ENCODE measurements at regions not wholly inside any gene's neighbourhood (a gene's known extent, or its start where the extent isn't known, plus 50 kb on each side); places are given as distances from the start of the nearest gene placed in this dataset.

GRCh38 chr13:97135883-97136282, 86.2 kb upstream of the MBNL2 start:
- no peak for DNase-seq (ENCODE audit: low spot score)

DNA sequence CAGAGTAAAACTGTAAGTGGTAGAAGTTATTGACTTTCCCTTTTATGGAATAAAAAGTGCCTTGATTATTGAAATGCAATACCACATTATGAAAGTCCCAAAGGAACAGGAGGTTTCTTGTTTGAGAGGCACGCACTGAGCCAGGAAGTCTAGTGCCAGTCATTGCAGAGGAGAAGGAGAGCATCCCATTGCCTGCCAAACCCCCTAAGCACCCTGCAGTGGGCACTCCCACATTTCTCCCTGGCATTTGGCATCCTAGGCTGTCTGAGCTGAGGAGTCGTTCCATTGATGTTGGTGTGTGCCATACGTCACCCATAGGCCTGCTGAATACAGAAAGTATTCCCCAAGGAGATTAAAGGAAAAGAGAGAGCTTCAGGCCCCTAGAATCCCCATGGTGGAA, 85.7 kb upstream of the MBNL2 start:
- no peak for DNase-seq (ENCODE audit: low spot score)

GRCh38 chr13:97139691-97140090, 82.4 kb upstream of the MBNL2 start:
- no peak for DNase-seq (ENCODE audit: low spot score)

DNA sequence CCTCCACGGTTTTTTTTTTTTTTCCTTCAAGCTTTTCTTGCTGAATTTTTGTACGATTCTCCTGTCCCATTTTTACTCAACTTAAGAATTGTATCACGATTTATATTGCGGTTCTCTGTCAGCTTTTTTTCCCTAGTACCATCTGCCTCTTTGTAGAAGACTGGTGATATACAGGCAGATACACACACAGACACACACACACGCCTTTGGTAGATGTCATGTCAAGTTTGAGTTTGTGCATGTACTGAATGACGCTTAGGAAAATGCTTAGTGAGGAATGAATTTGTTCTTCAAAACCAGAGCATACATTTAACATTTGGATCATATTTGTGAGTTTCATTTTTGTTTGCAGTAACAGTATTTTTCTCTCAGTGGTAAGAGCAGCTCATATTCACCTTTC, 82.0 kb upstream of the MBNL2 start:
- no peak for DNase-seq (ENCODE audit: low spot score)

DNA sequence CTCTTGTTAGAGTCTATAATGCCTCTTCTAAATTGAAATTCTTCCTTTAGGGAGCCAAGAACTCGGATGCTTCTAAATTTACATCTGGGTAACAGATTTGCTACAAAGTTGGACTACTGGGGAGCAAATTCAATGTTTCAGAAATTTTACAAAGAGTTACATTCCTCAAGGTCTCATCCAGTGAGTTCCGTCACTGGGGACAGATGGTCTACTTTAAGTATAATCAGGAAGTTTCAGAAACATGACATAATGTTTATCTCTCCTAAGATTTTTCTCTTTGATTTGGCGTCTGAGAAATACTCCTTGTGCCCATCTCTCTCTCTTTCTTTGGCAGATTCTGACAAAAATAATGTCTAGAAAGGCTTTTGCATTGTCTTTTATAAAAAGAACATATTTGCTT, 81.5 kb upstream of the MBNL2 start:
- DNase-seq (ENCODE audit: low spot score) = no peak

GRCh38 chr13:97141097-97141496, 81.0 kb upstream of the MBNL2 start:
- no peak for DNase-seq (ENCODE audit: low spot score)

- peak; percentile 88 for DNase-seq (ENCODE audit: low spot score)
Observed at GRCh38 chr13:97141564-97142005, 80.5 kb upstream of the MBNL2 start.

DNA sequence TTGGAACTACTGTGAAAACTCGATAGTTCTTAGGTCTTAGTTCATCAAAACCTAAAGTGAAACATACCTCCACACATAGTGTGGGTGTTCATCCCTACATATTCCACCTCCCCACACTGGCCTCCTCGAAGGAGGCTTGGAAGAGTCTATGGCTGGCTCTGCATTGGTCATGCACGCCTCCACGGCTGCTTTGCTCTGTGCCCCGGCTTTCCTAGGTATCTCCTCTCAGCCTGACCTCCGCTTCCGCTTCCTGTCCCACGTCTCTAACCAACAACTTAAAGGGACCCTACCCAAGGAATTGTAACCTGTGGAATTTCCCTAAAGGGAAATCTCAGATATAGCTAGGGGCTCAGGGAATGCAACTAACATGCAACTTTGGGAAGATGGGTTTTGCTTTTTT, 79.7 kb upstream of the MBNL2 start:
- peak; percentile 77 for DNase-seq (ENCODE audit: low spot score)

- no peak for DNase-seq (ENCODE audit: low spot score)
Observed at GRCh38 chr13:97145057-97145456, 77.1 kb upstream of the MBNL2 start.

DNA sequence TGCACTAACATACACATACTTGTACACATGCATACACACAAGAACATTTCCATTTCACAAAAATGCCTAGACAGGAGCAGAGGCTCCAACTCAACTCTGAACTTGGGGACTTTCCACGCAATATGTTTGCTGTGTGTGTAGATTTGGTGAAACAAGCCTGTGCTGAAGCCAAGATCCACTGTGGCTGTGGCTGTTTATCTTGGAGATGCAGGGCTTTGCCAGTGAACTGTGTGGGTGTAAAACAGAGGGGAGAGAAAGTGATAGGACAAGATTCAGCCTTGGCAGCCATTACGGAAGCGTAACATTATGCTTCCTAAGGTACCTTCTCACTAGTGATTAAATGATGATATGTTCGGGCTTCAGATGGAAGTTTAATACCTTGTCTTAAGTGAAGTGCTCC, 73.2 kb upstream of the MBNL2 start:
- DNase-seq (ENCODE audit: low spot score) = no peak

GRCh38 chr13:97160421-97160820, 61.7 kb upstream of the MBNL2 start:
- no peak for DNase-seq (ENCODE audit: low spot score)

GRCh38 chr13:97161582-97162231, 60.4 kb upstream of the MBNL2 start:
- DNase-seq (ENCODE audit: low spot score) = no peak

- no peak for DNase-seq (ENCODE audit: low spot score)
Observed at GRCh38 chr13:97165502-97166425, 56.4 kb upstream of the MBNL2 start.

DNA sequence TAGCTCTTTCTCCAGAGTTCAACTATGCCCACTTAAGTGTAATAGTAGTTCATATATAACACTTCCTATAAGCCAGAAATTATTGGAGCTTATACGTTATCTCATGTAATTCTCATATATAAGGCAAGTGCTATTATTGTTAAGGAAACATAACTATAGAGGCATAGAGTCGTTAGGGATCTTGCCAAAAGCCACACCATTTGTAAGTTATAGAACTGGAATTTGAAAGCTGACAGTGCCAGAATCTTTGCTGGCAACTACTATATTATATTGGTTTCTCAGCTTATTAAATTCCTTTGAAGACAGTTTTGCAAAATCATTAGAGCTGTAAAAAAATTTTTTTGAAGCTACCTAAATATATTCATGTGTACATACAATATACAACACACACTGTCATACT, 51.0 kb upstream of the MBNL2 start:
- no peak for DNase-seq (ENCODE audit: low spot score)

Measured in kidney tubule cell (primary cell).